ENCODE measurements at regions not wholly inside any gene's neighbourhood (a gene's known extent, or its start where the extent isn't known, plus 50 kb on each side); places are given as distances from the start of the nearest gene placed in this dataset.
"Not testable (repeated sequence)": the region's sequence is repeated elsewhere in the genome, so short reads cannot be mapped to it uniquely, and the experiment has no call there.

GRCh38 chr6:60760928-60761327 is 1525.1 kb downstream of the KHDRBS2 start:
- in situ Hi-C loops (cut with MboI; ENCODE audit: low sequenced_read_pairs); CTCF ChIA-PET; H4K5ac ChIP-seq (ENCODE audit: low read depth, low read length); H4K20me1 ChIP-seq (ENCODE audit: insufficient read depth, low read length); H4K8ac ChIP-seq (ENCODE audit: low read depth in 2 of 2, low read length in 2 of 2); H3K14ac ChIP-seq (replicated peaks; ENCODE audit: low read depth, low read length); H3K36me3 ChIP-seq (ENCODE audit: control insufficient read depth, insufficient read depth, low read length); H3K4me3 ChIP-seq (ENCODE audit: insufficient read depth, low read depth, low read length); H3K56ac ChIP-seq (ENCODE audit: extremely low read depth, insufficient read depth, low read length); H2BK120ac ChIP-seq (ENCODE audit: low read depth, low read length); H3K4ac ChIP-seq (ENCODE audit: low read depth, low read length); H4K91ac ChIP-seq (ENCODE audit: insufficient read depth, low read depth, low read length); H3K27ac ChIP-seq (ENCODE audit: insufficient read depth, low read length); H3K9me1 ChIP-seq (ENCODE audit: insufficient read depth, low read length); POLR2A ChIA-PET (ENCODE audit: unreplicated experiment); H3K23ac ChIP-seq (ENCODE audit: low read depth, low read length); BruUV-seq (replicated peaks); H2AFZ ChIP-seq (replicated peaks; ENCODE audit: low read length, poor library complexity); H2BK20ac ChIP-seq (ENCODE audit: low read depth, low read length); H2BK5ac ChIP-seq (ENCODE audit: low read depth, low read length, poor library complexity, severe bottlenecking); H2BK15ac ChIP-seq (ENCODE audit: low read depth, low read length); H3K9me3 ChIP-seq (ENCODE audit: control insufficient read depth, insufficient read depth, low read length); ATAC-seq (ENCODE audit: low read depth); DNase-seq; intact Hi-C loops (cut with micrococcal nuclease); H2AK9ac ChIP-seq (replicated peaks; ENCODE audit: low read depth, low read length, poor library complexity); H3K4me2 ChIP-seq (ENCODE audit: low read depth, low read length); H2AK5ac ChIP-seq (ENCODE audit: low read depth, low read length); dilution Hi-C loops (cut with HindIII; ENCODE audit: low sequenced_read_pairs, unreplicated experiment); H3K79me1 ChIP-seq (ENCODE audit: low read depth in 1 of 2, low read length in 2 of 2); H3K9ac ChIP-seq (ENCODE audit: low read depth, low read length); H3K27me3 ChIP-seq (ENCODE audit: control insufficient read depth, insufficient read depth, low read length); H3K18ac ChIP-seq (ENCODE audit: low read depth, low read length); H3K4me1 ChIP-seq (ENCODE audit: control insufficient read depth, insufficient read depth, low read length): not testable (repeated sequence)
- WGBS, 2 experiments (ENCODE audit: extremely low coverage in 2 of 2, insufficient read length in 1 of 2), result no CpG with 5 or more reads among the region's 1 CpG

GRCh38 chr6:60759149-60759825 is 1526.7 kb downstream of the KHDRBS2 start:
- H3K27me3 ChIP-seq (ENCODE audit: control insufficient read depth, insufficient read depth, low read length); H2AFZ ChIP-seq (replicated peaks; ENCODE audit: low read length, poor library complexity); intact Hi-C loops (cut with micrococcal nuclease); H4K5ac ChIP-seq (ENCODE audit: low read depth, low read length); H4K8ac ChIP-seq (ENCODE audit: low read depth in 2 of 2, low read length in 2 of 2); H3K9me3 ChIP-seq (ENCODE audit: control insufficient read depth, insufficient read depth, low read length); H3K56ac ChIP-seq (ENCODE audit: extremely low read depth, insufficient read depth, low read length); H3K36me3 ChIP-seq (ENCODE audit: control insufficient read depth, insufficient read depth, low read length); CTCF ChIA-PET; BruUV-seq (replicated peaks); H4K20me1 ChIP-seq (ENCODE audit: insufficient read depth, low read length); H4K91ac ChIP-seq (ENCODE audit: insufficient read depth, low read depth, low read length); H2AK5ac ChIP-seq (ENCODE audit: low read depth, low read length); H3K18ac ChIP-seq (ENCODE audit: low read depth, low read length); ATAC-seq (ENCODE audit: low read depth); H3K9ac ChIP-seq (ENCODE audit: low read depth, low read length); in situ Hi-C loops (cut with MboI; ENCODE audit: low sequenced_read_pairs); H3K9me1 ChIP-seq (ENCODE audit: insufficient read depth, low read length); DNase-seq; H3K79me1 ChIP-seq (ENCODE audit: low read depth in 1 of 2, low read length in 2 of 2); H3K4me2 ChIP-seq (ENCODE audit: low read depth, low read length); H3K14ac ChIP-seq (replicated peaks; ENCODE audit: low read depth, low read length); H3K4ac ChIP-seq (ENCODE audit: low read depth, low read length); H2BK20ac ChIP-seq (ENCODE audit: low read depth, low read length); dilution Hi-C loops (cut with HindIII; ENCODE audit: low sequenced_read_pairs, unreplicated experiment); H2AK9ac ChIP-seq (replicated peaks; ENCODE audit: low read depth, low read length, poor library complexity); H3K23ac ChIP-seq (ENCODE audit: low read depth, low read length); H2BK5ac ChIP-seq (ENCODE audit: low read depth, low read length, poor library complexity, severe bottlenecking); POLR2A ChIA-PET (ENCODE audit: unreplicated experiment); H3K4me3 ChIP-seq (ENCODE audit: insufficient read depth, low read depth, low read length); H2BK120ac ChIP-seq (ENCODE audit: low read depth, low read length); H2BK15ac ChIP-seq (ENCODE audit: low read depth, low read length); H3K27ac ChIP-seq (ENCODE audit: insufficient read depth, low read length); H3K4me1 ChIP-seq (ENCODE audit: control insufficient read depth, insufficient read depth, low read length): not testable (repeated sequence)
- whole genome bisulfite sequencing, 2 experiments (ENCODE audit: extremely low coverage in 2 of 2, insufficient read length in 1 of 2), result no CpG with 5 or more reads among the region's 2 CpGs

Data from IMR-90 (cell line).